Esophagus muscularis mucosa (tissue), 3 donors: ENCODE measurements at regions not wholly inside any gene's neighbourhood (a gene's known extent, or its start where the extent isn't known, plus 50 kb on each side); places are given as distances from the start of the nearest gene placed in this dataset.

Experiments
- POLR2A ChIP-seq: fragments of 450-650 bp; IDR thresholded peaks from one replicate; pipeline ENCODE4 v1.6.1; 2017; ENCODE audit warnings: antibody characterized with exemption, moderate library complexity, mild to moderate bottlenecking, low read depth
- POLR2AphosphoS5 ChIP-seq, 2 donors: sonication (generic); formaldehyde crosslinking; IDR thresholded peaks; one replicate each; pipeline ENCODE4 v1.6.1; 2017; ENCODE audit warnings: antibody characterized with exemption in 2 of 2
- TF ChIP-seq, protein P1 (sequence below), 3 experiments: fragments of 200-600 bp in 2 of 3; fragments of 450-650 bp in 1 of 3; sonication (generic) in 2 of 3; IDR thresholded peaks; one replicate each; pipeline ENCODE4 v1.5.1; 2017 to 2019; ENCODE audit warnings: antibody characterized with exemption in 3 of 3, mild to moderate bottlenecking in 2 of 3, moderate library complexity in 1 of 3

DNA sequence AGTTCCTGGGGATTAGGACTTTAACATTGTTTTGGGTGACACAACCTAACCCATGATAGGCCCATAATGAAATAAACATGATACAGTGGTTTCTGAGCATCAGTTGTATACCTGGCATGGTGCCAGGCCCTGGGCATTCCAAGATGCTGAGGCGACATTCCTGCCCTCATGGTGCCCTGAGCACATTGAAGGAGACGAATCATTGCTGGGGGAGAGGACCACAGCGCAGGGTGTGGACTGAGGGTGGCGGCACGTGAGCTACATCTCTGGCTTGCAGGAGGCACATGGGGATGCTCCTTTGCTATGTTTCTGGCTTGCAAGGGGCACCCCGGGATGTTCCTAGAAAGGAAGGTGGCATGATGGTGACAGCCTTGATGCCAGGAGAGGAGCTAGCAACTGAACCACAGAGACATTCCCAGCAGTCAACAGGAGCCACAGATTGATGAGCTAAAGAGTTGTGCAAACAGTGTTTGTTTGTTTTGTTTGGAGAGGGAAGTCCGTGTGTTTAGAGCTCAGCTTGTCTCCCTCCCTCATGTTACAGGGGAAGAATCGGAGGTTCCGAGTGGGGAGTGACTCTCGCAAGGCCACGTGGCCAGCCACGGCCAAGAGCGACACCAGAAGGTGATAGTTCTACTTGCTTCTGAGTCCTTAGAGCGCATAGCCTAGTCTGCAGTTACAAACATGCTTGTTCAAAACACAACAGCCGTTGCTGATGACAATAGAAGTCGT is 106.4 kb downstream of the MIAT start:
- TF ChIP-seq, protein P1, sequence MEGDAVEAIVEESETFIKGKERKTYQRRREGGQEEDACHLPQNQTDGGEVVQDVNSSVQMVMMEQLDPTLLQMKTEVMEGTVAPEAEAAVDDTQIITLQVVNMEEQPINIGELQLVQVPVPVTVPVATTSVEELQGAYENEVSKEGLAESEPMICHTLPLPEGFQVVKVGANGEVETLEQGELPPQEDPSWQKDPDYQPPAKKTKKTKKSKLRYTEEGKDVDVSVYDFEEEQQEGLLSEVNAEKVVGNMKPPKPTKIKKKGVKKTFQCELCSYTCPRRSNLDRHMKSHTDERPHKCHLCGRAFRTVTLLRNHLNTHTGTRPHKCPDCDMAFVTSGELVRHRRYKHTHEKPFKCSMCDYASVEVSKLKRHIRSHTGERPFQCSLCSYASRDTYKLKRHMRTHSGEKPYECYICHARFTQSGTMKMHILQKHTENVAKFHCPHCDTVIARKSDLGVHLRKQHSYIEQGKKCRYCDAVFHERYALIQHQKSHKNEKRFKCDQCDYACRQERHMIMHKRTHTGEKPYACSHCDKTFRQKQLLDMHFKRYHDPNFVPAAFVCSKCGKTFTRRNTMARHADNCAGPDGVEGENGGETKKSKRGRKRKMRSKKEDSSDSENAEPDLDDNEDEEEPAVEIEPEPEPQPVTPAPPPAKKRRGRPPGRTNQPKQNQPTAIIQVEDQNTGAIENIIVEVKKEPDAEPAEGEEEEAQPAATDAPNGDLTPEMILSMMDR (IDR thresholded peaks at IDR 0.05) = no peak
- TF ChIP-seq POLR2A (no peak), POLR2AphosphoS5 (IDR thresholded peaks at IDR 0.05) (no peak)
